Neural progenitor cell (in vitro differentiated cells): ENCODE measurements at regions not wholly inside any gene's neighbourhood (a gene's known extent, or its start where the extent isn't known, plus 50 kb on each side); places are given as distances from the start of the nearest gene placed in this dataset.

Experiments used
- DNase-seq: peaks from one replicate; pipeline ENCODE4 v3.0.0-alpha.2; 2016; ENCODE audit warnings: low spot score
- H2AFZ ChIP-seq: fragments of 200-600 bp; sonication (generic); replicated peaks from 2 replicates; pipeline ENCODE4 v1.6.1; 2016; ENCODE audit warnings: antibody characterized with exemption
- H3F3A ChIP-seq: fragments of 200-600 bp; sonication (generic); 2 replicates; pipeline ENCODE4 v1.6.1; 2016; ENCODE audit warnings: antibody characterized with exemption, low read depth
- H3K27ac ChIP-seq: fragments of 200-600 bp; sonication (generic); 2 replicates; pipeline ENCODE4 v1.5.1; 2016; ENCODE audit warnings: mild to moderate bottlenecking
- H3K27me3 ChIP-seq: fragments of 200-600 bp; sonication (generic); 2 replicates; pipeline ENCODE4 v1.6.1; 2016; ENCODE audit warnings: mild to moderate bottlenecking, moderate library complexity
- H3K36me3 ChIP-seq: fragments of 200-600 bp; sonication (generic); 2 replicates; pipeline ENCODE4 v1.5.1; 2016
- H3K4me1 ChIP-seq: fragments of 200-600 bp; sonication (generic); 2 replicates; pipeline ENCODE4 v1.6.1; 2016; ENCODE audit warnings: mixed run types
- H3K4me2 ChIP-seq: fragments of 200-600 bp; sonication (generic); 2 replicates; pipeline ENCODE4 v1.6.1; 2016
- H3K4me3 ChIP-seq: fragments of 200-600 bp; sonication (generic); 2 replicates; pipeline ENCODE4 v1.5.1; 2016
- H3K79me2 ChIP-seq: fragments of 200-600 bp; sonication (generic); 2 replicates; pipeline ENCODE4 v1.6.1; 2016; ENCODE audit warnings: low read depth
- H3K9ac ChIP-seq: fragments of 200-600 bp; sonication (generic); 2 replicates; pipeline ENCODE4 v1.6.1; 2016
- H3K9me3 ChIP-seq: fragments of 200-600 bp; sonication (generic); 2 replicates; pipeline ENCODE4 v1.5.1; 2016; ENCODE audit warnings: low read depth
- H4K20me1 ChIP-seq: fragments of 200-600 bp; sonication (generic); 2 replicates; pipeline ENCODE4 v1.6.1; 2016; ENCODE audit warnings: low read depth
- H3K27ac Mint-ChIP-seq: 3 replicates; pipeline ENCODE4 v1.8.0; 2021; ENCODE audit warnings: mixed read lengths
- H3K27me3 Mint-ChIP-seq: 2 replicates; pipeline ENCODE4 v1.8.0; 2022; ENCODE audit warnings: low read depth, mild to moderate bottlenecking, inconsistent platforms, moderate library complexity, mixed read lengths; ENCODE audit not compliant: insufficient read depth
- H3K36me3 Mint-ChIP-seq: 3 replicates; pipeline ENCODE4 v1.8.0; 2021; ENCODE audit warnings: mixed read lengths
- H3K4me1 Mint-ChIP-seq: 3 replicates; pipeline ENCODE4 v1.8.0; 2021; ENCODE audit warnings: mixed read lengths
- H3K4me3 Mint-ChIP-seq: 3 replicates; pipeline ENCODE4 v1.8.0; 2021; ENCODE audit warnings: mild to moderate bottlenecking, moderate library complexity, mixed read lengths
- H3K9me3 Mint-ChIP-seq: 3 replicates; pipeline ENCODE4 v1.8.0; 2020; ENCODE audit warnings: mixed read lengths
- CTCF ChIP-seq: fragments of 200-600 bp; sonication (generic); IDR thresholded peaks from 2 replicates; pipeline ENCODE4 v1.5.1; 2017; ENCODE audit warnings: antibody characterized with exemption, mild to moderate bottlenecking
- EZH2 ChIP-seq: fragments of 200-600 bp; sonication (generic); IDR thresholded peaks from 2 replicates; pipeline ENCODE4 v1.6.1; 2017; ENCODE audit warnings: antibody characterized with exemption, mild to moderate bottlenecking, moderate library complexity
- EZH2phosphoT487 ChIP-seq: fragments of 200-600 bp; sonication (generic); IDR thresholded peaks from 2 replicates; pipeline ENCODE4 v1.6.1; 2017; ENCODE audit warnings: antibody characterized with exemption

DNA sequence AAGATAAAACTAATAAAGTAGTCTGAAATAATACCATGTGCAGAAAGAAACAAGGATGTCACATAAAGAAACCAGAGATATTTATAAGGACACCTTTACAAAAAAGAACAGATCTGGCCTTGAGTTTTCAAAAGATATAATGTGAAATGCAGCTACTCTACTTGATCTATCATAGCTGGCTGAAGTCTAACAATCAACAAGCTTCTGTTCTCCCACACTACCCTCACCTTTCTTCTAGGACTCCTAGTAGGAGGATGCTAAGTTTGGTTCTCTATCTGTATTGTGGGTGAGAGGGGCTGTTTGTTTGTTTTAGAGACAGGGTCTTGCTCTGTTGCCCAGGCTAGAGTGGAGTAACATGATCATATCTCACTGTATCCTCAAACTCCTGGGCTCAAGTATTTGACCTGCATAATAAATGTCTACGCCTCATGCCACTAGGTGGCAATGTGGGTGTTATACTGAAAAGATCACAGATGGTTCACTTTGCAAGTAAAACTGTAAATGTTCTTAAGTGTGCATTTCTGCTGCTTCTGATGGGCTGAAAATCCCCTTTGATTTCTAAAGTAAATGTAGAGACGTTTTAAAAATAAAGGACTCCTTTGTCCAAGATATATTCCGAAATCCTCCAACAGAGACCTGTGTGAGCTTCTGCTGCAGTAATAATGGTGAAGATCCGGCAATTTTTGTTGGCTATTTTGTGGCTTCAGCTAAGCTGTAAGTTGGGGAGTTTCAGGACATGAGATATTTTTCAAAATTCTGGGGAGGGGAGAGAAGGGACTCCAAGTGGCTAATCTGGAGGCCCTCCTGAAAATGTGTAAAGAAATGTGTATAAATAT lies 269.3 kb downstream of the DAD1 start:
- Mint-ChIP-seq H3K36me3 (no peaks in the 10 kb centered on the region), H3K27ac (no peak overlapping the region), H3K27me3 (no peaks in the 10 kb centered on the region), H3K4me3 (no peak overlapping the region), H3K9me3 (no peaks in the 10 kb centered on the region), H3K4me1 (peaks cover 3% of the 10 kb centered on the region)
- peak; percentile 67 for DNase-seq
- Histone ChIP-seq H3K27ac (no peak overlapping the region), H3K36me3 (no peaks in the 10 kb centered on the region), H3K79me2 (no peaks in the 10 kb centered on the region), H3K27me3 (no peaks in the 10 kb centered on the region), H3F3A (no peaks in the 10 kb centered on the region), H3K4me1 (no peaks in the 10 kb centered on the region), H4K20me1 (no peaks in the 10 kb centered on the region), H3K4me2 (no peak overlapping the region), H3K4me3 (no peak overlapping the region), H2AFZ (peak overlapping the region; percentile 84), H3K9ac (no peak overlapping the region), H3K9me3 (no peaks in the 10 kb centered on the region)
- TF ChIP-seq CTCF: peak; percentile 76
- TF ChIP-seq EZH2: no peak

GRCh38 chr14:22318951-22319350 lies 270.1 kb downstream of the DAD1 start:
- H3K4me2 ChIP-seq: no peak overlapping the region
- H3K36me3 Mint-ChIP-seq: no peaks in the 10 kb centered on the region
- no peak overlapping the region for H3K4me3 Mint-ChIP-seq

GRCh38 chr14:22316473-22316872 lies 272.6 kb downstream of the DAD1 start:
- no peak overlapping the region for H3K4me3 ChIP-seq
- no peaks in the 10 kb centered on the region for H4K20me1 ChIP-seq
- no peak for DNase-seq
- Mint-ChIP-seq H3K36me3 (no peaks in the 10 kb centered on the region), H3K27ac (no peak overlapping the region), H3K27me3 (no peaks in the 10 kb centered on the region), H3K4me3 (no peak overlapping the region), H3K9me3 (no peaks in the 10 kb centered on the region), H3K4me1 (peaks cover 5% of the 10 kb centered on the region)
- TF ChIP-seq EZH2phosphoT487 (no peak), CTCF (no peak), EZH2 (no peak)
- H3K9me3 ChIP-seq: no peaks in the 10 kb centered on the region
- no peak overlapping the region for H2AFZ ChIP-seq
- H3K4me1 ChIP-seq: no peaks in the 10 kb centered on the region
- H3F3A ChIP-seq: no peaks in the 10 kb centered on the region
- H3K36me3 ChIP-seq: no peaks in the 10 kb centered on the region
- H3K4me2 ChIP-seq: no peak overlapping the region
- no peak overlapping the region for H3K9ac ChIP-seq
- no peaks in the 10 kb centered on the region for H3K79me2 ChIP-seq
- no peaks in the 10 kb centered on the region for H3K27me3 ChIP-seq
- H3K27ac ChIP-seq: no peak overlapping the region

More at GRCh38 chr14:22318951-22319350, 270.1 kb downstream of the DAD1 start:
- no peak for TF ChIP-seq EZH2phosphoT487
- no peak for TF ChIP-seq EZH2
- TF ChIP-seq CTCF: no peak
- H3K9me3 Mint-ChIP-seq: no peaks in the 10 kb centered on the region
- H3K4me1 Mint-ChIP-seq: peaks cover 5% of the 10 kb centered on the region
- Histone ChIP-seq H3K27ac (no peak overlapping the region), H3K79me2 (no peaks in the 10 kb centered on the region), H3F3A (no peaks in the 10 kb centered on the region), H3K9ac (no peak overlapping the region), H3K4me1 (no peaks in the 10 kb centered on the region), H3K36me3 (no peaks in the 10 kb centered on the region), H3K27me3 (no peaks in the 10 kb centered on the region), H3K9me3 (no peaks in the 10 kb centered on the region), H2AFZ (no peak overlapping the region), H3K4me3 (no peak overlapping the region), H4K20me1 (no peaks in the 10 kb centered on the region)
- H3K27ac Mint-ChIP-seq: no peak overlapping the region
- no peak for DNase-seq
- no peaks in the 10 kb centered on the region for H3K27me3 Mint-ChIP-seq
